22Rv1 (cell line): ENCODE measurements at regions not wholly inside any gene's neighbourhood (a gene's known extent, or its start where the extent isn't known, plus 50 kb on each side); places are given as distances from the start of the nearest gene placed in this dataset.

Source experiments
- H3K27ac ChIP-seq: fragments of 450-650 bp; 2 replicates; pipeline ENCODE4 v1.5.1; 2017
- ZFX ChIP-seq: fragments of 450-650 bp; IDR thresholded peaks from 2 replicates; pipeline ENCODE4 v1.6.1; 2017; ENCODE audit warnings: antibody characterized with exemption, borderline replicate concordance
- TF ChIP-seq, protein P1 (sequence below): fragments of 450-650 bp; IDR thresholded peaks from 2 replicates; pipeline ENCODE4 v1.5.1; 2017; ENCODE audit warnings: mild to moderate bottlenecking

DNA sequence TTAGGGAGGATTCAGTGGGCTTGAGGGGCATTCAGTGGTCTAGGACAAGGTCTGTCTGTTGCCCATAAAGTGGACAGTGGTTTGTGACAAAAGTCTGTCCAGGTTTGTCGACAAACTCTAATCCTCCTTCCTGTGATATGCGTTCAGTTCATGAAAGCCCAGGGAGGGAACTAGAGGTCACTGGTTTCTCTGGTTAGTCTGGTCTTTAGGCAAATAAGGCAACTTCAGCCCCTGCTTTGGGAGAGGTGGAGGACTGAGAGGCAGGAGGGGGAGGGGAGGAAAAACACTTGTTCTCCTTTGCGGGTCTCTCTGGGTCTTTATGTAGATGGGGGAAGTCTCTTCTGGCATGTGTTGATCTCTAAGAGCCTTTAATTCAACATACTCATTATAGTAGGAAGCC lies 235.1 kb upstream of the PWP1 start:
- no peak overlapping the region for H3K27ac ChIP-seq
- TF ChIP-seq, protein P1, sequence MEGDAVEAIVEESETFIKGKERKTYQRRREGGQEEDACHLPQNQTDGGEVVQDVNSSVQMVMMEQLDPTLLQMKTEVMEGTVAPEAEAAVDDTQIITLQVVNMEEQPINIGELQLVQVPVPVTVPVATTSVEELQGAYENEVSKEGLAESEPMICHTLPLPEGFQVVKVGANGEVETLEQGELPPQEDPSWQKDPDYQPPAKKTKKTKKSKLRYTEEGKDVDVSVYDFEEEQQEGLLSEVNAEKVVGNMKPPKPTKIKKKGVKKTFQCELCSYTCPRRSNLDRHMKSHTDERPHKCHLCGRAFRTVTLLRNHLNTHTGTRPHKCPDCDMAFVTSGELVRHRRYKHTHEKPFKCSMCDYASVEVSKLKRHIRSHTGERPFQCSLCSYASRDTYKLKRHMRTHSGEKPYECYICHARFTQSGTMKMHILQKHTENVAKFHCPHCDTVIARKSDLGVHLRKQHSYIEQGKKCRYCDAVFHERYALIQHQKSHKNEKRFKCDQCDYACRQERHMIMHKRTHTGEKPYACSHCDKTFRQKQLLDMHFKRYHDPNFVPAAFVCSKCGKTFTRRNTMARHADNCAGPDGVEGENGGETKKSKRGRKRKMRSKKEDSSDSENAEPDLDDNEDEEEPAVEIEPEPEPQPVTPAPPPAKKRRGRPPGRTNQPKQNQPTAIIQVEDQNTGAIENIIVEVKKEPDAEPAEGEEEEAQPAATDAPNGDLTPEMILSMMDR: no peak
- TF ChIP-seq ZFX: no peak

DNA sequence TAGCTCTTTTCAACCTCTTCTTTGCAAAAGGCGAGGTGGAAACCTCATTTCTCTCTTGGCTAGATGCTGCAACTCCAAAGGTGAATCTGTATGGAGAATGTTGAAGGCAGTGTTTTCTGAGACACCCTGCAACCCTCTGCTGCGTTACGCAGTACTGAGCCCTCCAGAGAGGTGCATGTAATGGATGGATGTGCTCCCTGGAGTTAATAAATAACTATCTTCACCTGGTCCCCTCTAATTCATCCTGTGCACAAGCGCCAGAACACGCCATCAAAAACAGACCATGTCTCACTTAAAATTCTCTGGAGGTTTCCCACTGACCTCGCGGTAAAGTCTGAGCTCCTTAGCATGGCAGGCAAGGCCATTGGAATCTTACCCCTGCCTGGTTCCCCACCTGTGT lies 234.4 kb upstream of the PWP1 start:
- no peak for TF ChIP-seq ZFX
- TF ChIP-seq, protein P1: no peak
- H3K27ac ChIP-seq: no peak overlapping the region

DNA sequence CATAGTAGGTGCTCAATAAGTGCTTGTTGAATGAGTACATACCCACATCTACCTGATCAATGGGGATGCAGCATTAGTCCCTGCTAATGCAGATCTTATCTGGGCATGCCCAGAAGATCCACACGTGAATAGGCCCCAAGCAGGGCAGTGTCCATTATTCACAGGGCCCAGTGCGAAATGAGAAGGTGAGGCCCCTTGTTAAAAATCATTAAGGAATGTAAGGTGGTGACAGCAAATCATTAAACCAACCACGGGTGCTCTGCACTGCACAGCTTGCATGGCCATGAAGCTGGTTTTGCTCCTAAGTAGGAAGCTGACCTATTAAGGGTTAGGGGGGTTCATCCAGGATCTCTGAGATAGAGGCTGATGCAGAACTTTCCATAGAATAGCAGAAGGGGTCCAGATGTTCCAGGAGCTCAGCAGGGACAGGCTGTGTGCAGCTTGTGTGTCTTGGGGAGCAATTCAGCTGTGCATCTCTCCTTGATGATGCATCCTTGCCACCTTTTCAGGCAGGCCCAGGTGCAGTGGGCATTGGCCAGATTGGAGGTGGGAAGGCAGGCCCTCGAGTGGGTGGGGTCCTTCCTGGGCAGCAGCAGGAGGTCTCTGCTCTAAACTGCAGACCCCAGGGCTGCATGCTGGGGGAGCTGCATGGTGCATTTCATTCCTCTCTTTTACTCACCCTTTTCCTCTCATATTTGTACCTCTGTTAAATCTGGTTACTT lies 231.3 kb upstream of the PWP1 start:
- no peak overlapping the region for H3K27ac ChIP-seq
- TF ChIP-seq, protein P1: no peak
- TF ChIP-seq ZFX: no peak

DNA sequence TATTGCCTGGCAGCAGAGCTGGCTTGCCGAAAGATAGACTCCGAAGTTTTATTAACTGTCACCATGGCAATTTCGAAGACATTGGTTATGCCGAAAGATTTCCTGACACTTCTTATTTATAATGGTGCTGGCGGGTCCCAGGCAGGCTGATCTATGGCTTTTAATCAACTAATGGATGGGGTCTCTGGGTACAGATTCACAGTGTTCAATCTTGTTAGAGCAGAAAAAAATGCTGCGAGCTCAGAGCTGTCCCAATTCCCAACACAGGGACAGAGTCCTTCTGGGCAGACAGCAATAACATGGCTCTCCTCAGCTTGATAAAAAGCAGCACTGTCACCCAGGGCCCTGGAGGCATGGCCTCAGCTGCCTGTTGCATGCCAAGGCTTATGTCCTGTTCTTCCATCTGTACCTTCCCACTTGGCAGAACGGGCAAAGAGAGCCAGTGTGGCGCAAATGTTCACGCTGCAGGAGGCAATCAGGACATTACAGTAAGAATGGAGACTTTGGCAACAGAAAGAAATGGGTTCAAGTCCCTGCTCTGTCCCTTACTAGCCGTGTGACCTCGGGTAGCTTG lies 228.2 kb upstream of the PWP1 start:
- TF ChIP-seq ZFX: no peak
- TF ChIP-seq, protein P1: no peak
- no peak overlapping the region for H3K27ac ChIP-seq

DNA sequence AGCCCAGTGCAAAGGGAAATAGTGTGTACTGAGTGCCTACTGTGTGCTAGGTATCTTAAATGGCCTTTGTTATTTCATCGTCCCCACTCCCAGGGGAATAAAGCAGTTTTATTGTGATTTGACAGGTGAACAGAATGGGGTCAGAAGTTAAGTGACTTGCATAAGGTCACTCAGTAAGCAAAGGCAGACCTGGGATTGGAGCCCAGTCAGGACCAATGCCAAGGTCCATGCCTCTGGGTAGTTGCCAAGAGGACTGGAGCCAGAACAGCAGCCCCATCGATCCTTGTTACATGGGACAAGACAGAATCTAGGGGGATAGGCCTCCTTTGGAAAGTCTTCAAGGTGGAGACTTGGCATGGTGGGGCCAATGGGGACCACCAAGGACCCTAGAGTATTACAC lies 227.4 kb upstream of the PWP1 start:
- H3K27ac ChIP-seq: no peak overlapping the region
- TF ChIP-seq ZFX: no peak
- TF ChIP-seq, protein P1: no peak

DNA sequence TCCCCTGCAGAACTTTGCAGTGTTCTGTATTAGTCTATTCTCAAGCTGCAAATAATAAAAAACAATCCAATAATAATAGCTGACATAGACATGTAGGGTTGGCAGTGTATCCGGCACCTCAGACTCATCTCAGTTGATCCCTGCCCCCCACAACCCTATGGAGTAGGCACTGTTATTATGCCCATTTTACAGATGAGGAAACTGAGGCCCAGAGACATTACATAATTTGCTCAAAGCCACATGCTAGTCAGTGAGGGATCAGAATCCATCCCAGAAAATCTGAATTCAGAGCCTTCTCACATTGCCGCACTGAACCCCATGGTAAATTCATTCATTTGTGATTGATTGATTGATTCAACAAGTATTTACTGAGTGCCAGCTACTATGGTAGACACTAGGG lies 226.6 kb upstream of the PWP1 start:
- TF ChIP-seq ZFX: no peak
- TF ChIP-seq, protein P1: no peak

DNA sequence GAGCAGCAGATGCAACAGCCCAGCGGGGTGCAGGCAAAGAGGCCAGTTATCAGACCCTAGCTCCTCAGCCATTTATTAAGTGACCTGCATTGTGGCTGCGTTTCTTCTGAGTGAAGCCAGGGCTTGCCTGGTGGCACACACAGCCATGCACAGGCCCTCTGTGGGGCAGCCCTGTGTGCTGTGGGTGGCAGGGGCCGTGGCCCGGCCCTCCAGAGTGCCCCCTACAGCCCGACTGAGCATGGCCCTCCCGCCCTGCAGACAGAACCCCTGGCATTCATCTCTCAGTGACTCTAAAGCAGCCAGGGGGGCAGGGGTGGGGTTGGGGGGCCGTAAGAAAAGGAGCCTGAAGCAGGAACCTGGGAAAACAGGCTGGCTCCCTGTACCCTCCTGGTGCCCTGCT lies 226.0 kb upstream of the PWP1 start:
- TF ChIP-seq, protein P1: no peak
- no peak for TF ChIP-seq ZFX
- H3K27ac ChIP-seq: no peak overlapping the region

More for the DNA sequence above, 226.6 kb upstream of the PWP1 start:
- no peak overlapping the region for H3K27ac ChIP-seq
